Pancreas (tissue), 10 donors: ENCODE measurements at regions not wholly inside any gene's neighbourhood (a gene's known extent, or its start where the extent isn't known, plus 50 kb on each side); places are given as distances from the start of the nearest gene placed in this dataset.

Experiments
- ATAC-seq, 4 donors: fragments of 200-7000 bp; cut with Tn5 transposase; one replicate each; pipeline versions ENCODE4 v1.8.0 to v1.9.1; 2020; ENCODE audit warnings: mild to moderate bottlenecking in 4 of 4, moderate library complexity in 4 of 4
- DNase-seq, 6 donors: peaks; one replicate each; pipeline ENCODE4 v3.0.0-alpha.2; 2020
- FAIRE-seq: peaks from 2 replicates; lab custom pipeline; 2012; peaks lifted over from hg19 to GRCh38; lab: Jason Lieb, UNC
- H3K27ac ChIP-seq, 4 donors: fragments of 200-600 bp; sonication (generic); 1 replicate in 3 of 4; 2 replicates in 1 of 4; pipeline versions ENCODE4 v1.5.0 to v1.8.0; 2020
- H3K27me3 ChIP-seq, 4 donors: fragments of 200-600 bp; one replicate each; pipeline ENCODE4 v1.8.0; 2021
- H3K36me3 ChIP-seq, 3 donors: fragments of 200-600 bp; sonication (generic) in 1 of 3; one replicate each; pipeline versions ENCODE4 v1.5.0 to v1.8.0; 2020 to 2021
- H3K4me1 ChIP-seq, 3 donors: fragments of 200-600 bp; one replicate each; pipeline ENCODE4 v1.8.0; 2021
- H3K4me3 ChIP-seq, 4 donors: fragments of 200-600 bp; sonication (generic) in 2 of 4; one replicate each; pipeline versions ENCODE4 v1.5.0 to v1.8.0; 2020 to 2021
- H3K9me3 ChIP-seq, 4 donors: fragments of 200-600 bp; one replicate each; pipeline ENCODE4 v1.8.0; 2021
- WGBS, 2 donors: extraction: QIAGEN DNeasy Blood & Tissue Kit; methylation state at CpG; one replicate each; pipeline ENCODE4 v1.1.7; 2013; 5-methylcytosine and 5-hydroxymethylcytosine counted together
- intact Hi-C, 3 donors: fragments of 100-400 bp; cut with DNase I; formaldehyde crosslinking; loops; one replicate each; pipeline versions ENCODE4 v1.11.1 to v1.14.2; 2022
- TF ChIP-seq, protein P1 (sequence below), 4 donors: fragments of 200-600 bp; sonication (generic) in 3 of 4; IDR thresholded peaks; one replicate each; pipeline versions ENCODE4 v1.5.0 to v1.8.0; 2021; ENCODE audit warnings: antibody characterized with exemption in 4 of 4
- donor health status: healthy with polysubstance abuse.
- donor health status: DM: no; HTN: no; CAD: no; lungs with moderate emphysema.
- donor health status: DM: no; HTN: no; CAD: no.
- donor health status: control.
- donor health status: control.
- donor health status: Bipolar disorder and iron deficiency.
- donor health status: DM: yes; HTN: yes; CAD: no.
- donor health status: DM: no; HTN: no; CAD: no.
- donor health status: DM: no; HTN: no; CAD: no.
- donor health status: DM: yes; HTN: yes; CAD: no.

DNA sequence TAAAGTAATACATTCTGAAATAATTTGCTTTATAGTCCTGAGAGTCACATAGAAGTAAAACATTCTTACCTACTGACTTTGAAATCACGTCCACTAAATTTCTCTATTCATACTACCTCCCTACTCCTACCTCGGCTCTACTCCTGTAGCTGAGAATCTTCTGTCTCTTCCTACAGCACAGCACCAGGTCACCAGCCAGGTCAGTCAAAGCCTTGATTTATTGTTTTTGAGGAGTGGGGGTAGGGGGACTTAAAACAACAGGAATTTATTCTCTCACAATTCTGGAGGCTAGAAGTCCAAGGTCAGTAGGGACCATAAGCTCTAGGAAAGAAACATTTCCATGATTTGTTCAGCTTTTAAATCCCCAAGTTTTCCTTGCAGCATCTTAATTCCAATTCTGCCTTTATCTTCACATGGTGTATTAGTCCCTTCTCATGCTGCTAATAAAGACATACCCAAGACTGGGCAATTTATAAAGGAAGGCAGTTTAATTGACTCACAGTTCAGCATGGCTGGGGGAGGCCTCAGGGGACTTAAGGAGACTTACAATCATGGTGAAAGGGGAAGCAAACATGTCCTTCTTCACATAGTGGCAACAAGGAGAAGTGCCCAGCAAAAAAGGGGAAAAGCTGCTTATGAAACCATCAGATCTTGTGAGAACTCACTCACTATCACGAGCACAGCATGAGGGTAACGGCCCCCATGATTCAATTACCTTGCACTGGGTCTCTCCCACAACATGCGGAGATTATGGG is 49.6 kb upstream of the CCNG1 start:
- Histone ChIP-seq H3K27ac (no peak overlapping the region), H3K27me3 (no peaks in the 10 kb centered on the region), H3K9me3 (no peaks in the 10 kb centered on the region), H3K36me3 (no peaks in the 10 kb centered on the region), H3K4me3 (no peak overlapping the region), H3K4me1 (peaks cover 0 to 5% (median 0%) of the 10 kb centered on the region in 3 donors)
- ATAC-seq, result no peak
- TF ChIP-seq, protein P1, sequence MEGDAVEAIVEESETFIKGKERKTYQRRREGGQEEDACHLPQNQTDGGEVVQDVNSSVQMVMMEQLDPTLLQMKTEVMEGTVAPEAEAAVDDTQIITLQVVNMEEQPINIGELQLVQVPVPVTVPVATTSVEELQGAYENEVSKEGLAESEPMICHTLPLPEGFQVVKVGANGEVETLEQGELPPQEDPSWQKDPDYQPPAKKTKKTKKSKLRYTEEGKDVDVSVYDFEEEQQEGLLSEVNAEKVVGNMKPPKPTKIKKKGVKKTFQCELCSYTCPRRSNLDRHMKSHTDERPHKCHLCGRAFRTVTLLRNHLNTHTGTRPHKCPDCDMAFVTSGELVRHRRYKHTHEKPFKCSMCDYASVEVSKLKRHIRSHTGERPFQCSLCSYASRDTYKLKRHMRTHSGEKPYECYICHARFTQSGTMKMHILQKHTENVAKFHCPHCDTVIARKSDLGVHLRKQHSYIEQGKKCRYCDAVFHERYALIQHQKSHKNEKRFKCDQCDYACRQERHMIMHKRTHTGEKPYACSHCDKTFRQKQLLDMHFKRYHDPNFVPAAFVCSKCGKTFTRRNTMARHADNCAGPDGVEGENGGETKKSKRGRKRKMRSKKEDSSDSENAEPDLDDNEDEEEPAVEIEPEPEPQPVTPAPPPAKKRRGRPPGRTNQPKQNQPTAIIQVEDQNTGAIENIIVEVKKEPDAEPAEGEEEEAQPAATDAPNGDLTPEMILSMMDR (IDR thresholded peaks at IDR 0.05), result no peak
- no peak for DNase-seq
- intact Hi-C loops, result no loop called here
- WGBS, 2 donors, result 85 to 91% methylated on average over 5 of the region's 5 CpGs
- no peak for FAIRE-seq
